SU-DHL-6 (cell line): ENCODE measurements at regions not wholly inside any gene's neighbourhood (a gene's known extent, or its start where the extent isn't known, plus 50 kb on each side); places are given as distances from the start of the nearest gene placed in this dataset.
A peak's percentile ranks its signal among the peaks of the same experiment; 100 is the strongest.

Experiments
- H2AFZ ChIP-seq: fragments of 200-600 bp; sonication (generic); 2 replicates; pipeline ENCODE4 v1.6.1; 2014; ENCODE audit warnings: low read depth, mild to moderate bottlenecking, moderate library complexity, mixed read lengths, antibody characterized with exemption, low read length; ENCODE audit not compliant: severe bottlenecking
- H3F3A ChIP-seq: fragments of 200-600 bp; shearing (Covaris generic); 2 replicates; pipeline ENCODE4 v1.6.0; 2016; ENCODE audit warnings: antibody characterized with exemption, mild to moderate bottlenecking; ENCODE audit not compliant: insufficient read depth
- H3K27ac ChIP-seq: fragments of 200-600 bp; sonication (generic); 2 replicates; pipeline ENCODE4 v1.5.1; 2016; ENCODE audit warnings: low read depth, mild to moderate bottlenecking, low read length, moderate library complexity, mixed read lengths
- H3K27me3 ChIP-seq: fragments of 200-600 bp; sonication (generic), shearing (Covaris generic); 2 replicates; pipeline ENCODE4 v1.6.0; 2014; ENCODE audit warnings: mild to moderate bottlenecking, low read length
- H3K36me3 ChIP-seq: fragments of 200-600 bp; sonication (generic); 2 replicates; pipeline ENCODE4 v1.6.1; 2014; ENCODE audit warnings: mild to moderate bottlenecking, low read length, mixed read lengths
- H3K4me2 ChIP-seq: fragments of 300-600, 200-600 bp; shearing (Covaris generic), sonication (generic); 2 replicates; pipeline ENCODE4 v1.6.0; 2014; ENCODE audit warnings: low read length, low read depth, mild to moderate bottlenecking; ENCODE audit not compliant: poor library complexity, severe bottlenecking
- H3K4me3 ChIP-seq: fragments of 200-600 bp; sonication (generic); 2 replicates; pipeline ENCODE4 v1.5.1; 2014; ENCODE audit warnings: antibody characterized with exemption, low read length, mild to moderate bottlenecking, mixed read lengths; ENCODE audit not compliant: insufficient read depth, poor library complexity, severe bottlenecking
- H3K79me2 ChIP-seq: fragments of 200-600 bp; sonication (generic); 2 replicates; pipeline ENCODE4 v1.6.1; 2014; ENCODE audit warnings: mild to moderate bottlenecking, low read length, moderate library complexity; ENCODE audit not compliant: insufficient read depth
- H3K9ac ChIP-seq: fragments of 200-600 bp; sonication (generic); 2 replicates; pipeline ENCODE4 v1.7.0; 2014; ENCODE audit warnings: mild to moderate bottlenecking, low read length
- H3K9me2 ChIP-seq: fragments of 200-600 bp; sonication (generic); replicated peaks from 2 replicates; pipeline ENCODE4 v1.6.1; 2014; ENCODE audit warnings: low read length; ENCODE audit not compliant: insufficient read depth
- H3K9me3 ChIP-seq: fragments of 200-600 bp; sonication (generic); 2 replicates; pipeline ENCODE4 v1.6.1; 2014; ENCODE audit warnings: low read length, mixed read lengths; ENCODE audit not compliant: insufficient read depth
- H4K20me1 ChIP-seq: fragments of 200-600 bp; sonication (generic); 2 replicates; pipeline ENCODE4 v1.6.1; 2014; ENCODE audit warnings: low read depth, mild to moderate bottlenecking, antibody characterized with exemption, low read length, moderate library complexity, mixed read lengths
- EZH2phosphoT487 ChIP-seq: fragments of 200-600 bp; sonication (generic), shearing (Covaris generic); conservative IDR thresholded peaks from 2 replicates; pipeline ENCODE4 v1.6.1; 2018; ENCODE audit warnings: mild to moderate bottlenecking, antibody characterized with exemption, low read length, moderate library complexity, mixed read lengths
- TF ChIP-seq, protein P1 (sequence below): fragments of 200-600 bp; sonication (generic); IDR thresholded peaks from one replicate; pipeline ENCODE4 v1.5.1; 2017; ENCODE audit warnings: antibody characterized with exemption, mild to moderate bottlenecking, low read length, moderate library complexity; ENCODE audit not compliant: insufficient read depth, poor library complexity, severe bottlenecking

DNA sequence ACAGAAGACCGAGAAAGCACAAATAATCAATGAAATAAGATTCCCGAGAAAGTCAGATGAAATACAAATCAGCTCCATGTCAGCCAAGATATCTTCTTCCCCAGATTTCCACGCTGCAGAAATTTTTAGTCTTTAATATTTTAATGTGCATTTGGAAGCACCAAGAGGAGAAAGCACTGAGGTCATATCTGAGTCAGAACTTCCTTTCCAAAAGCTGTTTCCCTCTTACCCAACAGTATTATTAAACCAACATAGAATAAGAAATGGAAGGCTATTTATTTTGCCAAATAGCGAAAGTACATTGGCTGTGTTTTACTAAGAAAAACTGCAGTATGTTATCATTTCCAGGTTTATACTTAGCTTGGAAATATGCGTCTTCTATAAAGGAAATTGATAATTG, 772.1 kb upstream of the CDH9 start:
- Histone ChIP-seq H3K4me2 (no peak overlapping the region), H4K20me1 (no peaks in the 10 kb centered on the region), H3K27ac (no peak overlapping the region), H3F3A (no peaks in the 10 kb centered on the region), H3K4me3 (no peak overlapping the region), H3K36me3 (no peaks in the 10 kb centered on the region), H3K79me2 (no peaks in the 10 kb centered on the region), H3K9me3 (no peaks in the 10 kb centered on the region), H3K9ac (no peak overlapping the region), H2AFZ (peak overlapping the region; percentile 56), H3K27me3 (no peaks in the 10 kb centered on the region), H3K9me2 (no peaks in the 10 kb centered on the region)
- no peak for TF ChIP-seq EZH2phosphoT487
- TF ChIP-seq, protein P1, sequence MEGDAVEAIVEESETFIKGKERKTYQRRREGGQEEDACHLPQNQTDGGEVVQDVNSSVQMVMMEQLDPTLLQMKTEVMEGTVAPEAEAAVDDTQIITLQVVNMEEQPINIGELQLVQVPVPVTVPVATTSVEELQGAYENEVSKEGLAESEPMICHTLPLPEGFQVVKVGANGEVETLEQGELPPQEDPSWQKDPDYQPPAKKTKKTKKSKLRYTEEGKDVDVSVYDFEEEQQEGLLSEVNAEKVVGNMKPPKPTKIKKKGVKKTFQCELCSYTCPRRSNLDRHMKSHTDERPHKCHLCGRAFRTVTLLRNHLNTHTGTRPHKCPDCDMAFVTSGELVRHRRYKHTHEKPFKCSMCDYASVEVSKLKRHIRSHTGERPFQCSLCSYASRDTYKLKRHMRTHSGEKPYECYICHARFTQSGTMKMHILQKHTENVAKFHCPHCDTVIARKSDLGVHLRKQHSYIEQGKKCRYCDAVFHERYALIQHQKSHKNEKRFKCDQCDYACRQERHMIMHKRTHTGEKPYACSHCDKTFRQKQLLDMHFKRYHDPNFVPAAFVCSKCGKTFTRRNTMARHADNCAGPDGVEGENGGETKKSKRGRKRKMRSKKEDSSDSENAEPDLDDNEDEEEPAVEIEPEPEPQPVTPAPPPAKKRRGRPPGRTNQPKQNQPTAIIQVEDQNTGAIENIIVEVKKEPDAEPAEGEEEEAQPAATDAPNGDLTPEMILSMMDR = no peak

DNA sequence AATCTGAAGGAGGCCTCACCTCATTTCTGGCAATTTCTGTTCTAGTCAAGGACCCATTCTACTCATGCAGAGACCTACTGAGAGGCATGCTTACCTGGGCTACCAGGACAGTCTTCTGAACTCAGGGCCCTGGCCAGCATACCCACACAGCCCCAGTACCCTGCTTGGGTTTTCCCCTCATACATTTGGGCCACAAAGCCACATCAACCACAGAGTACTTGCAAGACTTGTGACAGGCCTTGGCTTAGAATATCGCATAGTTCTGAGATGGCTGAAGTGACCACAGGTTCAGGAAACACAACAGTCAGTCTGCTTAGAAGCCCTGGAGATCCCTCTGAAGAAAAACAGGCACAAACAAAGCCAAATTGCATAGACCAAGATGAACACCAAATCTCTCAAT, 758.8 kb upstream of the CDH9 start:
- Histone ChIP-seq H3K27me3 (no peaks in the 10 kb centered on the region), H3K27ac (no peak overlapping the region), H3K9me2 (no peaks in the 10 kb centered on the region), H3K4me3 (no peak overlapping the region), H2AFZ (no peak overlapping the region), H3K9me3 (no peaks in the 10 kb centered on the region), H3K36me3 (no peaks in the 10 kb centered on the region), H3K79me2 (no peaks in the 10 kb centered on the region), H3K9ac (no peak overlapping the region), H3F3A (no peaks in the 10 kb centered on the region), H4K20me1 (no peaks in the 10 kb centered on the region), H3K4me2 (no peak overlapping the region)
- TF ChIP-seq, protein P1 = no peak
- no peak for TF ChIP-seq EZH2phosphoT487

DNA sequence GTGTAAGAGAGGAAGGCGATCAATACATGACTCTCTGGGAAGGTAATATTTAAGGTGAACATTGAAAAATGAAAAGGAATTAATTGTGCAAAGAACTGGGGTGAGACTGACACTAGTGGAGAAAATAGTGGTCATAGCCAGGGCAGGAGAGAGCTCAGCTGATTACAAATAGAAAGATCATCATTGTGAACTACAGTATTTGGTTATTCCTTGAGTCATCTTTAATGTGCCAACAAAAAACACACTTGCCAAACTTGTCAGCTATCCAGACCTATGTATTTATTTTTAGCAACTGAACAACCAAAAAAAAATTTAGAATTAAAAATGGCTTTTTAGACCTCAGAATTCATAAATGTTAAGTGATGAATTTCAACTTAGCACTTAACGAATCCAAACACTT, 749.8 kb upstream of the CDH9 start:
- H3K79me2 ChIP-seq = no peaks in the 10 kb centered on the region
- H3K4me2 ChIP-seq = no peak overlapping the region
- H3K9me3 ChIP-seq = no peaks in the 10 kb centered on the region
- no peaks in the 10 kb centered on the region for H4K20me1 ChIP-seq
- no peaks in the 10 kb centered on the region for H3K27me3 ChIP-seq
- H3K9me2 ChIP-seq = no peaks in the 10 kb centered on the region
- TF ChIP-seq, protein P1 = no peak
- no peak for TF ChIP-seq EZH2phosphoT487
- H3K9ac ChIP-seq = no peak overlapping the region
- H3K27ac ChIP-seq = no peak overlapping the region
- no peaks in the 10 kb centered on the region for H3K36me3 ChIP-seq
- peak overlapping the region; percentile 85 for H2AFZ ChIP-seq
- H3F3A ChIP-seq = no peaks in the 10 kb centered on the region
- no peak overlapping the region for H3K4me3 ChIP-seq

DNA sequence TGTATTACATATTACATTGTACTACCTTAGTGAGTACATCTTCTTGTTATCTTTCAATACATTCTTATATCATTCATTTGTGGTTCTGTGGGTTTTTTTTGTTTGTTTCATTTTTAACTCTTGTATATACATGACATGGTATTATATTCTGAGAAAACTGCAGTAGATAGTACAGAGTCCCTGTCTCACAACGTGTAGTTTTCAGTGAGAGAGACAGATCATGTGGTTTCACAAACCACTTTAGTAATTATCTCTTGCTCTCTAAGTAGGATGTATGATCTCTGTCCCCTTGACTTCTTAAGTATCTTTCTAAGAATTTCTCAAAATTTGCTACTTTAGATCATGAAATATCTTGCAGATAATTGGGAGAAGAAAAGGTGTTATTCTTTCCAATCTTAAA, 745.9 kb upstream of the CDH9 start:
- Histone ChIP-seq H3K9me2 (no peaks in the 10 kb centered on the region), H3K27me3 (no peaks in the 10 kb centered on the region), H3K9ac (no peak overlapping the region), H3F3A (no peaks in the 10 kb centered on the region), H3K79me2 (no peaks in the 10 kb centered on the region), H3K36me3 (no peaks in the 10 kb centered on the region), H3K9me3 (no peaks in the 10 kb centered on the region), H3K4me3 (no peak overlapping the region), H3K27ac (no peak overlapping the region), H4K20me1 (no peaks in the 10 kb centered on the region), H2AFZ (no peak overlapping the region), H3K4me2 (no peak overlapping the region)
- no peak for TF ChIP-seq EZH2phosphoT487
- TF ChIP-seq, protein P1 = no peak
